Fibroblast of the conjunctiva (primary cell): ENCODE measurements at regions not wholly inside any gene's neighbourhood (a gene's known extent, or its start where the extent isn't known, plus 50 kb on each side); places are given as distances from the start of the nearest gene placed in this dataset.
A peak's percentile ranks its signal among the peaks of the same experiment; 100 is the strongest.
"Not testable (repeated sequence)": the region's sequence is repeated elsewhere in the genome, so short reads cannot be mapped to it uniquely, and the experiment has no call there.

Experiments used
- DNase-seq: peaks from one replicate; pipeline ENCODE4 v3.0.0-alpha.2; 2010; ENCODE audit warnings: low read depth

DNA sequence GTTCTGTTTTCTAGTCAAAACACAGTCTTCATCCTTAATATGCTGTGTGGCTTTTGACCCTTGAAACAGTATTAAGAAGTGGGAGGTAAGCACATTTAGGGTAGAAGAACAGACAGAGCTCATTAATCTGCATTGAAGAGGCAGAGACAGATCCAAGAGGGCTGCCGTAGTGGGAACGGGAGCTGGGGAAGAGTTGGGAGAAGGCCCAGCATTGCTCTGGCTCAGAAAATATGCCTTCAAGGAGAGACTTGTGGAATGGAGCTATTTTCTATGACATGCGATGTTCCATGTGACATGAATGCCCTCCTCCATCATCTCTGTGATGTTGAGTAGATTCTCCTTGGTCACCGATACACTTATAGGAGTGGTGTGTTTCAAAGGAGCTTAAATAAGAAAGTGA, 273.3 kb upstream of the BOD1L1 start:
- DNase-seq, result no peak

DNA sequence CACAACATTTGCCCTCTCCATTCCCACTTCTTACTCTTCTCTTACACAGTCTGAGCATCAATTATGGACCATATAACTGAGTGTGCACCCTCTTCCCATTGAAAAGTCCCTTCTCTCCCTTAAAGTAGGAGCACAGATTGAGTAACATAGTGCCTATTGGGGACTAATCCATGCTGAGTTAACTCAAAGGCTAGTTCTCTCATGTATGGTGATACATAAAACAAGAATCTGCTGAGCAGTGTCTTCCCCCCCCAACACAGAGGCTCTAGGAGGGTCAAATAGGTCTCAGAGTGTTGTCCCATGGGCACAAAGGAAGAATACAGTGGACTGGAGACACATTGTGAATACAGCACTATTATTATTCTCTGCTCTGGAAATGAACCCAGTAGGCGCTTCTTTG, 274.6 kb upstream of the BOD1L1 start:
- DNase-seq, result no peak

DNA sequence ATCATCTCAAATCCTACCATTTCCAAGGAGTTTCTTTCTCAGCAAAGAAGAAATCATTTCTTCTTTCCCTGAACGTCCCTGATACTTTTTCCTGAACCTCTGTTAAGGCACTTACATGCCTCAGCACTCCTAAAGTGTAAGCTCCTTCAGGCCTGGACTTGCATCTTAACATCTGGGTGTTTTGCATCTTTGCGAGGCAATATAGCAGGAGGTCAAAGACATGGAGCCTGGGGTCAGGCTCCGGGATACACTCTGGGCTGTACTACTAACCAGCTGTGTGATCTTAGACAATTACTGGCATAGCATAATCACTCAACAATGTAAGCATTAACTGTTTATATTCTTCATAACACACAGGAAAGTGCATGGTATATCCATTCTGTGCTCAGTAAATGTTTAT, 275.5 kb upstream of the BOD1L1 start:
- no peak for DNase-seq

DNA sequence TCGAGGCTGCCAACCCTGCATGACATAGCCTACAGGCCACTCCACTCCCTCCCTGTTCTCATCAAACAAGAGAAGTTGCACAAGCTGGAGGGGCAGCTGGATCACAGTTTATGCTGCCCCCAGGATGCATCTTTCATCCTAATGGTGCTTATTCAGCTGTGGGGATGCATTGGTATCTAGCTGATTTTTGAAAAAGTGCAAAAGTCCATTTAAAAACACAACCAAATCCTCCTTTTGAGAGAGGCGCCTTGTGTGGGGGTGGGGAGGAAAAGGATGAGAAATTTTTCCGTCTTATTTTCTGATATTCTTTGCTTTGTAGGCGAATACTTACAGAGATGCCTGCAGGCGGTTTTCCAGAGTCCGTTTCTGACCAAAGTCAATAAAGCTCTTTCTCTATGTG, 276.4 kb upstream of the BOD1L1 start:
- no peak for DNase-seq

DNA sequence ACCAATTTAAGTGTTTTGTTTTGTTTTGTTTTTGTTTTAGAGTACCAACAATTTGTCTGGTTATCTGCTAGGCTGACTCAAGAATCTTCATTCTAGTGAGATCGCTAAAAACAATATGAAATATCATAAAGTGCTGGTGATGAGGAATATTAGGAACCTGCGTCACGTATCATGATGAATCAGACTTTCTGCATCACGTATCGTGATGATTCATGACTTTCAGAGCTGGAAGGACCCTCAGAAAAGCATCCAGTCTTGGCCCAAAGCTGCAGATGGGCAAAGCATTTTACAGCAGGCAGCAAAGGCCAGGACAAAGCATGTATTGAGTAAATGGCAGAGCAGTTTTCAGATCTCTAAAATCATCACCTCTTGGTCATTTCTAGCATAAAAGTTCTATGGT, 278.0 kb upstream of the BOD1L1 start:
- peak; percentile 66 for DNase-seq

DNA sequence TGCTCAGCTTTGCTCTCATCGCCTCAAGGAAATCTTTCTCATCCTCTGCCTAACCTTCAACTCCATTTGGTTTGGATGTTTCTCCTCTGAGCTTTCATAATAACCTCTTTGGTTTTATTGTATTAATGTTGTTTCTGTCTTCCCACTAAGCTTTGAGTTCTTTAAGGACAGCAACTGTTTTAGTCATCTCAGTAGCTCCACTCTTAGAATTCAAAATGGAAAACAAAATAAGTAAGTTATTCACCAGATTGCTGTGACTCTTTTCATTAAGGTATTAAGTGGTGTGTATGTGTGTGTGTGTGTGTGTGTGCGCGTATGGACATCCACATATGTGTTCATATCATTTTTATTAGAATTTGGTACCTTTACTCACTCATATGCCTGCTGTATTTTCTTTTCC, 279.2 kb upstream of the BOD1L1 start:
- DNase-seq, result no peak

DNA sequence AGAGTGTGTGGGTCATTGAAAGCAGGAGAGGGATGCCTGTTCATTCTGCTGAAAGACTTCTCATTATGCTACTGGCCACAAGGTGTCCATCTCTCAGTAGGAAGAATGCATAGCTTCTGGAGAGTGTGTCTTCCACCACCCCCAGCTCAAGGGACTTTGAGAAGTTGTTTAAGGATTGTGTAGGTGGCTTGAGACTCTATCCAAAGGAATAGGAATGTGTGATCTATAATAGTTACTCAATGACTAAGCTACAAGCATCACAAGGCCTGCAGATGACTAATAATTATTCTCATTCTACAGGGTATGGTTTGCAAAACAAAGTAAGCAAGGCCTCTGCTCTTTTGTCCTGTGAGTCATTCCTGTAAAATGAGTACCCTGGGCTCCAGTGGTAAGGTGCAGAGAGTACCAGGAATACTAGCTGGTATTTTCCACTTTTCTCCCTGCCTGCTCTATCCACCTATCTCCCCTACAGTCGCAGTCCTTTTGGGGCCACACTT, 279.8 kb upstream of the BOD1L1 start:
- peak; percentile 97 for DNase-seq

DNA sequence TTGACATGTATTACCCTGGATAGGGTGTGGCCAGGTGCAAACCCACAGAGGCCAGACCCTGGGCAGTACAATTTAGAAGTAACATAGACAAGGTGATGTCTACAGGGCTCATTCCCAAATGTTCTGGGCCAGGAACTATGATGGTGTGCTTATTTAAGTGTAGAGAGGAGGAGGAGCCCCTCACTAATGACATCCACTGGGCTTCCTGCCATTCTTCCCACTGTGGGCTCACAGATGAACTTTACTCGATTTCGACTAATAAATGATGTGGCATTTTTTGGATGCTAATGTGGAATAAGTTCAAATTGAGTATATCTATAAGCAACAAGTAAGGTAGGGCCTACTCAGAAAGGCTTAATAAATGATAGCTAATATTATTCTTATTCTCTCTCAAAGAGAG, 280.9 kb upstream of the BOD1L1 start:
- DNase-seq, result no peak

DNA sequence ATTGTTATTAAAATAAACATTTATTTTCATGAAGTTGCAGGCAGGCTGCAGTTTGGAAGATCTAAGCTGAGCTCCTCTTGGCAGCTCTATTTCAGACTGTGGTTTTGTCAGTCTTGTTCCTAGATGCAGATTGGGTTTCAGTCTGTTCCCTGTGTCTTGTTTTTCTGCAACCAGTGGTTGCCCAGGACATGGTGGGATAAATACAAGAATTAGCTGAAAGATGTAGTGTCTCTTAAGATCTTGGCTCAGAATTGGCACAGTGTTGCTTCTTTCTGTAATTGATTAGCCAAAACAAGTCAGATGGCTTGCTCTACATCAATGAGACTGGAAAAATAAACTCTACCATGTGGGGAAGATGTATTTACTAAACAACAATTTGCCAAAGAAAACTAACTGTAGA, 283.0 kb upstream of the BOD1L1 start:
- peak; percentile 54 for DNase-seq

DNA sequence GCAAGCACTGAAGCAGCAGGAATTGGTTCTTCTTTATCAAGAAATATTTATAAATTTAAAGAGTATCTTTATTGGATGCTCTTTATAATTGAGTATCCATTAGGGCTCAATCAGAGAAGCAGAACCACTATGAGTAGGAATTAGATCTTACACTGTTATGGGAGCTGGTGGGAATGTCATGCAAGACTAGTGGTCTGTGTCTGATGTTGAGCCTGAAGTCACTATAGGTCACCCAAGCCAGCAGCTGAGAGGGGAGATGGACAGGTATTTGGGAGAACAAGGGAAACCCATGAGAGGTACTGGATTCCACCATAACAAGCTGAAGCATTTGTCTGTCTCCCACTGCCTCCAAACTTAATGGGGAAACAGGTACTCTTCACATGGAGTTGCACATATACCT, 283.7 kb upstream of the BOD1L1 start:
- DNase-seq, result no peak

DNA sequence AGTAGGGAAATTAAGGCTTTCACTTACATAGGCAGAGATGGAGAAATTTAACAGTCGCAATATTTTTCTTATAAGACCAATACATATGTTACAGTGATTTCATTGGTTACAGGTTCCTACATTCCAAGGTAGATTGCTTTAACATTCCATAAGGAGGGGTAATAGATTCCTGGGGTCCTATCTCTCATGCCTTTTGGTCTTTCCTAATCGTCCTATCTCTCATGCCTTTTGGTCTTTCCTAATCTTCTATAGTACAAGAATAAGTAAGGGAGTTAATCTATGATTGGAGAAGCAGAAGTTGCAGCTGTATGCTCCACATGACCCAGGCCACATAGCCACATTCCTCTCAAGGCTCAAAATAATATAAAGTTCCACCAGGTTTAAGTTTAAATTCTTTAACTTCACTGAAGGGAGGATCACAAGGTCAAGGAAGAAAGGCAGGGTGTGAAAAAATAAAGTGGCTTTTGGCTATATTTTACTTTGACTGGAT, 285.0 kb upstream of the BOD1L1 start:
- no peak for DNase-seq

DNA sequence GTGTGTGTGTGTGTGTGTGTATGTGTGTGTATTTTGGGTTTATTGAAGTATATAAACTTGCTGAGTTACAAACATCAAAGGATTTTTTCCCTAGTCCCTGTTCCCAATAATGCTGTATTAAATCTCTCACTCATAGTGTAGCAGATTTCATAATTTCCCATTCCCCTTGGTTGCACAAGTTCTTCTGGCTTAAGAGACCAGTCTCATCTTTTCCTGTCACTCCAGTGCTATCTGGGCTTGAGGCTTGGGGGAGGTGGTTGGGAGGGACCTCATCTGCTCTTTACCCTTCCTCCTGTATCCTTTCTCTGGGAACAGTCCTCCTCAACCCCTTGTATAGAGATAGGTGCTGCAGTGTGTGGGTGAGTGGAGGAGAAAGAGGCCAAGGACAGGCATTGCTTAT, 285.4 kb upstream of the BOD1L1 start:
- no peak for DNase-seq

DNA sequence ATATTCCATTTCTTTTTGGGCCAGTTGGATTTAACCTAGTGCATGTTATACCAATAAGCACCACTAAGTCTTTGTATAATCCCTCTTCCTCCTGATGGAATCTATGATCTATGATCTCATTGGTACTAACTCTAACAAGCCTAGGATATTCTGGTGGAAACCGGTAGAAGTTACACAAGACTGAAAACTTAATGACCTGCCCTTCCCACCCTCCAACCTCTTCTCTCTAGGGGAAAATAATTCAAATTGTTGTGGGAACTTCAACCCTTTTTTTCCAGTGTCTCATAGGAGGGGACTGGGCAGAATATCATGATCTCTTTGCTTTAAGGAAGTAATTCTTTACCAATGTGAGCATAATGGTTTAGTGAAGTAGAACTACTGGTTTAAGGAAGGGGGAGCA, 289.5 kb upstream of the BOD1L1 start:
- peak; percentile 58 for DNase-seq

DNA sequence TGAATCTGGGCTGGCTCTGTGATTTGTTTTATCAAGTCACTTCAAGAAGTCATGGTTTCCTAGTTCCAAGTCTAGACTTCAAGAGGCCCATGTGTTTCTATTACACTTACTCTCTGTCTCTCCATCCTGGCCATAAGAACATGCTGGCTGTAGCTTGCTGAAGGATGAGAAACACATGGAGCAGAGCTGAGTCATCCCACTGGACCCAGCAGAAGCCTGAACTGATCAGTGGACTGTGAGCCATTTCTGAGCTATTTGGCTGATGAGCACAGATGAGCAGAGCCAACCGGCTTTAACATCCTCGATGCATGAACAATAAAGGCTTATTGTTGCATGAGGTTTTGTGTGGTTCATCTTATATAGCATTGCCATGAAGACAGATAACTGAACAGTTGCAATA, 290.6 kb upstream of the BOD1L1 start:
- DNase-seq, result peak; percentile 99

DNA sequence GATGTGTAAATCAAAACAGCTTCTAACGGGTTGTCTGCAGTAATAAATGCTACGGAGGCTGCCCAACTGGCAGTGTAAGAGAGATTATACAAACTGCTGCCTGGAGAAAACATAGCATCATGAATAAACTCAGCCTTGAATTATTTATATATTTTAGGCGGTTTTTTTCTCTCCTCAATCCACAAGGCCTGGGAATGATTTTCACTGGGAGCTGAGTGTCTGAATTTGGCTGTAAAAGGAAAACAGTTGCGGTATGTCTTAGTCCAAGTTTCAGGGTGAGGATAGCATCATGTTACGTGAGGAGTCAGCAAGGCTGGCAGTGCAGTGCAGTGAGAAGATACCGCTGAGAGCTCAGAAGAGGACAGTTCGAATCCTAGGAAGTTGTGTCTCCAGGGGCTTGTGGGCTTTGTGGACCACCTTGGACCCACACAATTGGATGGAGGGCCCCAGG, 291.5 kb upstream of the BOD1L1 start:
- peak; percentile 96 for DNase-seq

DNA sequence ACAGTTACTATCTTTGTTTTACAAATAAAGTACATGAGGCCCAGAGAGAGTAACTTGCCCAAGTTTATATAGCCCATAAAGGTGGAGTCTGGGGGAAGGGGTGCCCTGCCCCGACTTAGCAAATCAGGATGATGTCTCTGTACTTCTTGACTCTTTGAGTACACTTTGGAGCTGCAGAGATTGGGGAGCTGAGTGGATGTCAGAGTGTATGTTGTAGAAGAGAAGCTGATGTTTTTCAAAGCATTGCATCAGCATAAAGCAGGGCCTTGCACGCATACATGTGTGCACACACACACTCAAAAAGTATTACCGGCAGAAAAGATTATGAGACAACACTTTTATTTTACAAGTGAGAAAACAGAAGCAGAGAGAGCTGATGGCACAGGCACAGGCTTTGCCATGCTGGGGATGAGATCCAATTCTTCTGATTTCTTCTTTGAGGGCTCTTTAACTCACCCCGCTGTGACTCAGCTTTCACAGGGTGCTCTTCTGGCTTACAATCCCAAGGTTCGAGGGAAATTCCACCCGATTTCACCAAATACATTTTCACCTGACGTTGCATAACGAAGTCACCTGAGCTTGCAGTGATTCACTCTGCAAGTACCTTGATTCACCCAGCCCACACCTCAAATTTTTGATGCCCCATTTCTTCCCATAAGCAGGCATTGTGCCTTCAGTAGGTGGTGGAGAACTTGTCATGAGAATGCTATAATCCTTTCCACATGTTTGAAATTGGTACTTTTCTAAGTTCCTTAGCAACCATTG, 292.8 kb upstream of the BOD1L1 start:
- peak; percentile 78 for DNase-seq

DNA sequence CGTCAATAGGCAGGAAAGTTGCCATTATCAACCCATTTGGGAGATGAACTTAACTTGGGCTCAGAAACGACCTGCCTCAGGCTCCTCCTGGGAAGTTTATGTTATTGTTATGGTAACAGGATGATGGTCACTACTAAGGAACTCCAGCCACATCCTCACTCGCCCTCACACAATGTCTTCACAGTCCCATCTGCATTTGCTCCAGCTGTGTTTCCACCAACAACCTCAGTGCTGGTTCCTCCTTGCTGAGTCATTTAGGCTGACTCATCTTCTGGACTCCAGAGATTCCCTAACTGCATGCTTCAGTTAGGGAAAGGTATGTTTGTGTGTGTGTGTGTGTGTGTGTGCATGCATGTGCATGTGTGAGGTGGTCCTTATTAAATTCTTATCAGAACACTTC, 293.4 kb upstream of the BOD1L1 start:
- peak; percentile 100 for DNase-seq

DNA sequence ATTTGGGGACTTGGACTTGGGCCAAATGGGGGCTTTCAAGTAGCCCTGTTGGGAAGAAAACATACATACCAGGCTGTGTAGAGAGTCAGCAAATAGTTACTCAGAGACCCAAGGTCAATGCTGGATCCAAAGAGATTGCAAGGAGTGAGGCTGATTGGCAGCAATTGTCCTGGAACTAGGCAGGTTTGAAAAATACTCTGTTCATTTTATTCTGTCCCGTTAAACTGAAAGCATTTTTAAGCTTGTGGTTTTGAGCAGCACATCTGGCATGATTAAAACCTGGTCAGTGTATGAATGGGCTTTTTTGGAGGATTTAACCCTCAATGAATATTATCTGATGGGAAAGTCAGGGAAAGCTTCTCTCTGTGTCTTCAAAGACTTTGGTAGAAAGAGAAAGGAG, 294.3 kb upstream of the BOD1L1 start:
- peak; percentile 53 for DNase-seq

DNA sequence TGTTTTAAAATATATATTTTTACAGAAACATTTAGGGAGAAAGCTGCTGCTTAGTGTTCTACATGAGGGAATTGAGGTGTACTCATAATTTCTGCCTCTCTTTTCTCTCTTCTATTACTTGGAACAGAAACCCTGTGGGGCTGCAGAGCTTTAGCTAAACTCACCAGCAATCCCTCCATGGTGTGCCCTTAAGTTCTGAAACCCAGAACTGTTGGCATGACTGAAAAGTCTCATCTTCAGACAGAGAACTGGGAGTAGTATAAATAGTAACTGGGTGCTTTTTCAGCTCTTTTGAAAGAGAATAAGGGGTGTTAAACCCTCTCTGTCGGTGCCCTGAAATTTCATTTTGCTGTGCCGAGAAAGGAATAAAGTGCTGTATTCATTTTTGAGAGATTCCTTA, 294.9 kb upstream of the BOD1L1 start:
- no peak for DNase-seq

DNA sequence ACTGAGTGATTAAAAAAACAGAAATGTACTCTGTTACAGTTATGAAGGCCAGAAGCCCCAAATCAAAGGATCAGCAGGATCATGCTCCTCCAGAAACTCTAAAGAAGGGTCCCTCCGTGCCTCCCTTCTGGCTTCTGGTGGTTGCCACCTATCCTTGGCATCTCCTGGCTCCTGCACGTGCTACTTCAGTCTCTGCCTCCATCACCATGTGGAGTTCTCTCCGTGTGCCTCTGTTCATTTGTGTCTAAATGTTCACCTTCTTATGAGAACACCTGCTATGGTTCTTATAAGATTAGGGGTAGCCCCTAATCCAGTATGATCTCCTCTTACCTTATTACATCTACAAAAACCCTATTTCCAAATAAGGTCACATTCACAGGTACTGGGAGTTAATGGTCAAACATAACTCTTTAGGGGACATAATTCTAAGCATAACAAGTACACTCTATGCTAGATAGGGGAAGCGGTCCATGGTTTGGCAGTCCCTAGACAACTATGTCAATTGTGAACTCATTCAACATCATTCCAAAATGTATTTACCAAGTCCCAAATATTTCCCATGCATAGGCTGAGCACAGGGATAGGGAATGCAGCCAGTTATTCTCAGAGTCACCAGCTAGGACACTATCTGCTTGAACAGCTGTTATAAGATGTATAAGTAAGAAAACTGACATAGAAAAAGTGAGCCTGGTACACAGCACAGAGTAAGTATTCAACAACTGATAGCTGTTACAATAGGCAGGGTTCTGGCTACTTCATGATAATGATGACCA, 295.5 kb upstream of the BOD1L1 start:
- DNase-seq, result no peak

DNA sequence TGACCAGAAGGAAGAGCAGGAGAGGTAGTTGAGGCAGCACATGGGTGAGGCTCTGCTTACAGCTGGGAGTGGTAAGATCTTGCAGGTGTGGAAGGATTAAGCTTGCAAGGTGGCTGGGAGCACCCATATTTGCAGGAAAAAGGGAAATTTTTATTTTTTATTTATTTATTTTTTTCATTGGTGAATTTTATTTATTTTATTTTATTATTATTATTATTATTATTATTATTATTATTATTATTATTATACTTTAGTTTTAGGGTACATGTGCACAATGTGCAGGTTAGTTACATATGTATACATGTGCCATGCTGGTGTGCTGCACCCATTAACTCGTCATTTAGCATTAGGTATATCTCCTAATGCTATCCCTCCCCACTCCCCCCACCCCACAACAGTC, 297.4 kb upstream of the BOD1L1 start:
- not testable (repeated sequence) for DNase-seq

DNA sequence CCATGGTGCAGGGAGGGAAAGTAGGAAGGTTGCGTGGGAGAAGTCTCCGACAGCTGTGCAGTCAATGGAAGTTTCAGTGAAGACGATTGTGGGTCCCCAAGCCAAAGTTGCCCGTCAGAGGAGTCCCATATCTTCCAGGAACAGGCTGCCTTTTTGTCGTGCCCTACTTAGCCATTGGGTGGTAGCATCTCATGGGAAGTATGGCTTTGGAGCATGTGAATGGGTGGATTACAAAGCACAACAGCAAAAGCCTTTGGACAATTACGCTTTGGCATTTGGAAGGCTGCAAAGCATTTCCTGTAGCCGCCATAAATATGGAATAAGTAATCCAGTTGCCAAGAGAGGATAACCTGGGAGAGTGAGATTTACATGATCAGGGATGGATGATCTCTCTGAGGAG, 300.7 kb upstream of the BOD1L1 start:
- no peak for DNase-seq

DNA sequence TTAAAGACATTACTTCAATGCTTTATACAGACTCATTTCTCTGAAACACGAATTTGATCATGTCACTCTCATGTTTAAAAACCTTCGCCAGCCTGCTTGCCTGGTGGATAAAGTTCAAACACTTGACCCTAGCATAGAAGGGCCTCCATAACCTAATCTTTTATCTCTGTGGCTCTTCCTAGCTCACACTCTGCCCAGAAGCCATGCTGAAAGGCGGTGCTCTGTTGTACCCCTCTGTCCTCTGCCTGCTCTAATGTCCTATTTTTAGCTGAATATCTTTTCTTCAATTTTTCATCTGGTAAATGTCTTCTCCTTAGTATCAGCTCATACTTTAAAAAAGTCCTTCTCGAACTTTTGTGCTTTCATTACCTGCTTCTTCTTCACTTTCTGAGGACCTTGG, 302.6 kb upstream of the BOD1L1 start:
- no peak for DNase-seq
